GM21515 (cell line): ENCODE measurements at regions not wholly inside any gene's neighbourhood (a gene's known extent, or its start where the extent isn't known, plus 50 kb on each side); places are given as distances from the start of the nearest gene placed in this dataset.

Source experiments
- ATAC-seq: cut with Tn5 transposase; IDR thresholded peaks from one replicate; pipeline ENCODE4 v1.9.1; 2021; ENCODE audit not compliant: unreplicated experiment

GRCh38 chr2:58950795-58951462 lies 709.8 kb upstream of the FANCL start:
- ATAC-seq = no peak

DNA sequence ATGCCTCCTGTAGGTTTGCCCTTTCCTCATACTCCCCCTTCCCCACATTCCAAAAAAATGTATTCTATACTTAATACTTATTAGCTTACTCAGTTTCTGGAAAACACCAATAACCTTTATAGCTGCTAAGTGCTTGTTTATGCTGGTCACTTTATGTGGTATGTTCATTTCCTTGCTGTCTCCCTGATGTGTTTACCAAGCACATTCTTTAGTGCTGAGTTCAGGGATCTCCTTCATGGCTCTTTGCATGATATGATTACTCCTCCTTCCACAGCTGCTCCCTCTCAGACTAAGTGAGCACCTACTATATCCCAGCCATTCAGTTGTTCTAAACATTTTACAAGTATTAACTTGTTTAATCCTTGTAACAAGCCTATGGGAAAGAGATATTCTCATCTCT lies 698.3 kb upstream of the FANCL start:
- ATAC-seq = no peak

- no peak for ATAC-seq
These were observed 697.9 kb upstream of the FANCL start for GRCh38 chr2:58938988-58939387.

DNA sequence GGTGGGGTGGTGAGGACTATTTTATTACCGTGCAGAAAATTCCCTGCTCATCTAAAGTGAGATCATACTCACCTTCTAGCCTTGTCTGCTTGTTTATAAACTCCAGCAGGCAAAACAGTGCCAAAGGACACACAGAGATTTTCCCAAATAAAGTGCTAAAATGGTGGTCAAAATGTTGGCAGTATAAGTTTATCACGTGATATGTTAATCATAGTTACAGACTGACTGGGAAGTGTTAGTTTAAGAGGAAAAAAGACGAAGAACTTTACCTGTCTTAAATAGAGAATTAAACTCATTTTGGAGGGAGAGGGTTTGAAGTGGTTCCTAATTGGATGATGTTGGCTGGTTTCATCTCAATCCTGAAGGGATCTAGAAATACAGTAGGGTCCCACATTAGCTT lies 691.7 kb upstream of the FANCL start:
- ATAC-seq = no peak

DNA sequence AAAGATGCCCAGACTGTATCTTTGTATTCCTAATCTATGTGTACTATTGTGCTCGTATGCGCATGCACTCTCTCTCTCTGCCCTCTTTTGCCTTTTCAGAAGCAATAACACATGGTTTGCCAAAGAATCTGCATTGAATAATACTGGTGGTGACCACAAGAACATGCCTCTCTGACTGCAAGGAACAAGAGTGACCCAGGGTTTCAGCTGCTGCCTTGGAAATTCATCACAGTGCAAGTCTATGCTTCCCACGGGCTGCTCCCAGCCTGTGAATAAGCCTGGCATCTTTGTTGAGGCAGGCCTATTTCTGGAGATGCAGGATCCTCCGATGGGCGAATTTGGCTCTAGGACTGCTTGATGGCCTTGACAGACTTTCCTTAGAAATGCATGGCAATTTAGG lies 689.4 kb upstream of the FANCL start:
- ATAC-seq = no peak

GRCh38 chr2:58928973-58929372 lies 687.8 kb upstream of the FANCL start:
- no peak for ATAC-seq

- no peak for ATAC-seq
These were observed 687.3 kb upstream of the FANCL start for GRCh38 chr2:58928391-58928790.

GRCh38 chr2:58926112-58926511 lies 685.0 kb upstream of the FANCL start:
- no peak for ATAC-seq

DNA sequence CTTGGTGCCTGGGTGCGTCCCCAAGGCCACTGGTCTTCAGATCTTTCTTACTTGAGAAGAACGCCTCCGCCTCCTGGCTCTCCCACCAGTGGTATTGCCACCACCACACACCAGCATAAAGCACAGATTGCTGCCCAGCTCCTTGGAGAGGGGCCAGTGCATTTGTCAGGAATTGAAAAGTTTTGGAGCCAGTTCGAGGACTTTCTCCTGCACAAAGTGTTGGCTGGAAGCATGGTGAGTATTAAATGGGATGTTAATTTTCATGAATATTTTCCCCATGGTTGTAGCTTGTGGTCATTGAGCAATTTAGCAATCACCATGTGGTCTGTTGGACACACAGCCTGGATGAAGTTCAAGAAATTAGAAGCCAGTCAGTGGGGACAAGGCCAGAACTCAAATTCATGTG lies 684.6 kb upstream of the FANCL start:
- no peak for ATAC-seq

DNA sequence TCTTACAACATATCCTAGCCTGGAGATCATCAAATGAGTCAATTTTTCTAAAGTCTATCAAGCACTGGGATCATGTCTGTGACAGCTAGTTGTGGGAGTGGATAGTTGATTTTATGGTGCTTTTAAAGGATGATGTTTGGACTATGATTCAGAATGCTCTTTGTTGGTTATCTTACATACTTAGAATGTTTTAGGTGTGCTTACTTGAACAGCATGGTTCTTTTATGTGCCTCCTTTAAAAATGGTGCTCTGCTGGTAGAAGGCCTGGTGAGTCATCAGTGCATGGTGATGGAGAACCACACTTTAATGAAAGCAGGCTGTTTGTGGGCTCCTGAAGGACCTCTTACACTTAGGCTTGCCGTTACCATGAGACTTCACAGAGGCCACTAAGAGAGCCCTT lies 682.7 kb upstream of the FANCL start:
- no peak for ATAC-seq

DNA sequence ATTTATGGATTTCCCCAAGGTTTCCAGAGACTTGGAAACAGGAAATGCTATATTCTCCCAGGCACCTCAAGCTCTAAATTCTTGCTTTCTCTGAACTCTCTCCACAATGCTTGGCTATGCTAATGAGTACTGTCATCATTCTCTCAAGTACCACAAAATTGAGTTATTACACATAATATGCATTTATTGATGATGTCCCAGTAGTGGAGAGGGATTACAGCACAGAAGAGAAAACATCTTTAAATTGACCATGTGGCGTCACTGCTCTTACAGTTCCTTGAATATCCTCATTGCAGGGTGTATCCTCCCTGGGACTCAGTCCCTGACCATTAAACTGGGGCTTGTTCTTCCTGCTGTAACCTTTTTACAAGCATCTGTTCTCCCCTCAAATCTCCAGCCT lies 681.1 kb upstream of the FANCL start:
- no peak for ATAC-seq

DNA sequence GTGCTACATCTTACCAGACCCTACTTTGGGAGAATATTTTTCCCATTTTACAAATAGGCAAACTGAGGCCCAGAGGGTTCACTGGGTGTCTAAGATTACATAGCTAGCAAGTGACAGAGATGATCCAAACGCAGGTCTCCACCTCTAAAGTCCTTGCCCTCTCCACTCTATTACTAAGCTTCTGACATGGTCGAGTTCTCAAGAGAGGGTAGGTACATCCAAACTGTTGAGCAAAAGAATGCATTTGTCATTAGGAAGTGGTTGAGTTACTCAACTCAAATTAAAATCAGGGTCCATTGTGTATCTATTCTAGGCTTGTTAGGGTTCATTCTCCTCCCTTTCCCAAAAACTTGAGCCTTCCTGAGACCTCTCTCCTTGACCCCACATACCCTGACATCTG lies 680.6 kb upstream of the FANCL start:
- no peak for ATAC-seq

GRCh38 chr2:58920001-58920400 lies 678.9 kb upstream of the FANCL start:
- no peak for ATAC-seq

DNA sequence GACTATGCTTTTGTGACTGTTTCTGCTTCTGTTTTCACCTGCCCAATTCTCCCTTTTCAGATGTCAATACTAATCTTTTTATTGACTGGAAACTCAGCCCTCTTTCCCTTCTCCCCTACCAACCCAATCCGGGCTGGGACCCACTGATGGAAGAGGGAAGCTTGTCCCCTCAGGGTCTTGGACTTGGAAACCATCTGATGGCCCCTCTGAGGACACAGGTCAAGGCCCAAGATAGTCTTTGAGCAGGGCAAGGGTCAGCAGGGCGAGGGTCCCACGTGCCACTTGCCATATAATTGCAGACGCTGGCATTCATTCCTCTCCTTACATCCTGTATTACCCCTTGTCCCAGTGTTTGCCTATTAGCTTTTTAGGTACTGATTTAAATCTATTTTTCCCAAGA lies 678.2 kb upstream of the FANCL start:
- ATAC-seq = no peak

DNA sequence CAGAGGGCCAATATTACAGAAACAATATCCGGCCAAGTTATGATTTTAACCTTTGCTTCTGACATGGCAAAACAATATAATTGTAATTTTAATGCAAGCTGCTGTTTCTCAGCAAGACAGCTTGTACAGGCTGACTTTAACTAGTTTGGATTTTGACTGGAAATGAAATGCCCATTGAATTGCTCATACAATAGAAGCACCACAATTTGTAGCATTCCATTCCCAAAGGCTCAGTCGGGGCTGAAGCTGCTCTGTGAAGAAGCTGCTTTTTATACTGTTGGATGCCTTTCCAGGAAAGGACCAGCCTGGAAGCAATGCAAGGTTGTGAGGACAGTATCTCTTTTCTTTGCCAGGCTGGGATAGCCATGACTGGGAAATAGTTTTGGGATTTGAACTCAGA lies 677.0 kb upstream of the FANCL start:
- no peak for ATAC-seq

DNA sequence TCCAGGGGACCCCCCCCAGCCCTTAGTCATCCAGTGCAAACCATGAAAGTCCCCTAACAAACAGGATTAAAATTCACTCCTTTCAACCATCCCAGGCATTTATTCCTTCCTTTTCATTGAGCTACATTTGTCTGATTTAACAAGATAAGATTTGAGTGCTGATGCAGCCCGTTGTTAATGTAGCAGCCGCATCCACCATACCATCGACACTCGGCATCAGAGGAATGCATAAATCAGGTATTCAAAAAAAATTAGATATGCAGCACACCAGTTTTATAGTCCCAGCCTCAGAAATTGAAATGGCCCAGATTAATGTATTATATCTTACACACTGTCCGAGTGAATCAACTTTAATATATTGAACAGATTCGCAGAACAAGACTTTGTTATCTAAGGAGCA lies 676.5 kb upstream of the FANCL start:
- ATAC-seq = no peak

DNA sequence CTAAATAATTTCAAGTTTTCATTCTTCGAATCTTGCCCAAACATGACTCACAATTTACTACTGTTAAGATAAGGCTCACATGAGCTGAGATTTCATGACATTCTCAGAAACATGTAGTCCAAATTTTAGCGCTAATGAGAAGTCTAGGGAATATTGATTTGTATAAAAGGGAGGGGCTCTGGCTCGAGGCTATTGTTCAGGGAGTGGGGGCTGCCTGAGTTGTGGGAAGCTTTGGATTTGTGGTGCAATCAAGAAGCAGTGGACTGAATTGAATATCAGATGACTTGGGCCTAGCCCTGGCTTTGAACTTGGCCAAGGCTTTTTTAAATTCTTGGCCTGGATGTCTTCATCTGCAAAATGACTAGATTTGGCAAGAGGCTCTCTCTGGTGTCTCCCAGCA lies 674.9 kb upstream of the FANCL start:
- no peak for ATAC-seq

DNA sequence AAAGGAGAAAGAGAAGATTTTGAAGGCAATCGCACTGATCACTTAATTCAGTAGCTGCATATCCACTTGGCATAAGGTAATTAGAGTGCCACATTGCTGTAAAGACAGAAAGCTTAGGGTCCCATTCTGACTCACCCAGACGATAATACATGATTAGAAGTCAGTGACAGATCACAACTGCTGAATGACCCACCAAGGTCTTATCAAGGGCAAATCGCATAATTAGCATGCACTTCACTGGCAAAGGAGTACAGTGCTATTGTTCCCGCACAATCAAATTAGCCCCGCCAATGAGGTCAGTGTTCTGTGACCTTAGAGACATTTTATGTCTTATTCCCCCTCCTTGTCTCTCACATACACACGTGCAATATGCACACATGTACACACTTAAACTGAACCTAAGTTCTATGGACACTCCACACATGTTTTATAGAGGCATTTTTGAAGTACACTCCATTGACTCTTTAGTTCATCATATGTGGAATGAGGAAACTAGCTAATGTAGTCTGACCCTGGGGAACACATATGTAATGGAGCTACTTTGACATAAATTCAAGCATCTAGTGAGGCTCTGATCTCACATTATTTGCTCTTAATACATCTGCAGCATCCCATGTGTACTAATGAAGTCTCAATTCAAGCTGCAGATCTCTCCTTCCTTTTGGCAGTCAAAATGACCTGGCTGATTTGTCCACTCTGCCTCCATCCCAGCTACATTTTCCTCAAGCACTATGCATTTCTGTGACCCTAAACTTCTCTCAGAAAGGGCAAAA lies 673.8 kb upstream of the FANCL start:
- no peak for ATAC-seq

GRCh38 chr2:58913082-58913726 lies 672.1 kb upstream of the FANCL start:
- no peak for ATAC-seq

GRCh38 chr2:58911877-58912276 lies 670.8 kb upstream of the FANCL start:
- ATAC-seq = no peak

- no peak for ATAC-seq
These were observed 667.5 kb upstream of the FANCL start for GRCh38 chr2:58908501-58909154.

GRCh38 chr2:58907644-58908043 lies 666.5 kb upstream of the FANCL start:
- no peak for ATAC-seq
